Peyer's patch (tissue), 4 donors: ENCODE measurements at regions not wholly inside any gene's neighbourhood (a gene's known extent, or its start where the extent isn't known, plus 50 kb on each side); places are given as distances from the start of the nearest gene placed in this dataset.

Experiments used
- POLR2A ChIP-seq, 2 donors: fragments of 450-650 bp; IDR thresholded peaks; one replicate each; pipeline ENCODE4 v1.5.1; 2017; ENCODE audit warnings: antibody characterized with exemption in 2 of 2, mild to moderate bottlenecking in 2 of 2, moderate library complexity in 2 of 2
- TF ChIP-seq, protein P1 (sequence below), 6 experiments: fragments of 450-650 bp in 4 of 6; fragments of 200-600 bp in 2 of 6; sonication (generic) in 1 of 6; IDR thresholded peaks; one replicate each; pipeline ENCODE4 v1.5.1; 2017 to 2019; ENCODE audit warnings: antibody characterized with exemption in 6 of 6, mild to moderate bottlenecking in 3 of 6, moderate library complexity in 1 of 6

GRCh38 chr7:115083935-115084334, 162.0 kb downstream of the MDFIC start:
- no peak for TF ChIP-seq POLR2A (IDR thresholded peaks at IDR 0.05)
- TF ChIP-seq, protein P1, sequence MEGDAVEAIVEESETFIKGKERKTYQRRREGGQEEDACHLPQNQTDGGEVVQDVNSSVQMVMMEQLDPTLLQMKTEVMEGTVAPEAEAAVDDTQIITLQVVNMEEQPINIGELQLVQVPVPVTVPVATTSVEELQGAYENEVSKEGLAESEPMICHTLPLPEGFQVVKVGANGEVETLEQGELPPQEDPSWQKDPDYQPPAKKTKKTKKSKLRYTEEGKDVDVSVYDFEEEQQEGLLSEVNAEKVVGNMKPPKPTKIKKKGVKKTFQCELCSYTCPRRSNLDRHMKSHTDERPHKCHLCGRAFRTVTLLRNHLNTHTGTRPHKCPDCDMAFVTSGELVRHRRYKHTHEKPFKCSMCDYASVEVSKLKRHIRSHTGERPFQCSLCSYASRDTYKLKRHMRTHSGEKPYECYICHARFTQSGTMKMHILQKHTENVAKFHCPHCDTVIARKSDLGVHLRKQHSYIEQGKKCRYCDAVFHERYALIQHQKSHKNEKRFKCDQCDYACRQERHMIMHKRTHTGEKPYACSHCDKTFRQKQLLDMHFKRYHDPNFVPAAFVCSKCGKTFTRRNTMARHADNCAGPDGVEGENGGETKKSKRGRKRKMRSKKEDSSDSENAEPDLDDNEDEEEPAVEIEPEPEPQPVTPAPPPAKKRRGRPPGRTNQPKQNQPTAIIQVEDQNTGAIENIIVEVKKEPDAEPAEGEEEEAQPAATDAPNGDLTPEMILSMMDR (IDR thresholded peaks at IDR 0.05), result no peak
